HepG2 (cell line): ENCODE measurements at regions not wholly inside any gene's neighbourhood (a gene's known extent, or its start where the extent isn't known, plus 50 kb on each side); places are given as distances from the start of the nearest gene placed in this dataset.

Experiments used
- ATAC-seq: fragments of 200-7000 bp; cut with Tn5 transposase; 3 replicates; pipeline ENCODE4 v1.9.1; 2020; ENCODE audit warnings: mild to moderate bottlenecking, moderate library complexity
- BruUV-seq: library from RNA; stranded (reverse); fragments of 400-500 nt; replicated peaks from 2 replicates; lab custom pipeline; 2021; lab: Mats Ljungman, UMichigan
- CTCF ChIA-PET: fragments of 300-600 bp; formaldehyde crosslinking; extraction: SDS; loops from one replicate; lab custom pipeline; 2021; ENCODE audit warnings: low total read pairs, inconsistent platforms, low intra/inter-chr PET ratio; lab: Yijun Ruan, JAX
- POLR2A ChIA-PET: fragments of 350-600 bp; sonication (Branson Sonifier 250); formaldehyde crosslinking; loops from one replicate; lab custom pipeline; 2020; ENCODE audit warnings: antibody characterized with exemption, inconsistent platforms; lab: Yijun Ruan, JAX
- DNase-seq: peaks from one replicate; pipeline ENCODE4 v3.0.0-alpha.2; 2015; ENCODE audit warnings: low spot score
- FAIRE-seq: peaks from 3 replicates; lab custom pipeline; 2011; peaks lifted over from hg19 to GRCh38; lab: Jason Lieb, UNC
- H2AFZ ChIP-seq: one replicate; pipeline ENCODE4 v1.6.1; 2011; ENCODE audit warnings: low read length, inconsistent platforms
- H3K27ac ChIP-seq: fragments of 300-600 bp; 3 replicates; pipeline ENCODE4 v1.8.0; 2011; ENCODE audit warnings: mixed run types, mild to moderate bottlenecking, mixed read lengths, low read length, inconsistent platforms; ENCODE audit not compliant: insufficient read depth; ENCODE audit errors: extremely low read length
- H3K27me3 ChIP-seq, 2 experiments: fragments of 200-600 bp in 1 of 2; 2 replicates in 1 of 2; 3 replicates in 1 of 2; pipeline versions ENCODE4 v1.6.0 to v1.8.0; 2011; ENCODE audit warnings: low read length in 2 of 2, mild to moderate bottlenecking in 2 of 2, moderate library complexity in 2 of 2, inconsistent platforms in 1 of 2; ENCODE audit not compliant: insufficient read depth in 2 of 2, control insufficient read depth in 1 of 2
- H3K36me3 ChIP-seq, 2 experiments: fragments of 200-600 bp in 1 of 2; replicated peaks in 1 of 2; 2 replicates in 1 of 2; 3 replicates in 1 of 2; pipeline versions ENCODE4 v1.5.1 to v1.8.0; 2011; ENCODE audit warnings: low read length in 2 of 2, inconsistent platforms in 1 of 2; ENCODE audit not compliant: insufficient read depth in 2 of 2, control insufficient read depth in 1 of 2
- H3K4me1 ChIP-seq: 2 replicates; pipeline ENCODE4 v1.5.1; 2012; ENCODE audit warnings: low read length, inconsistent platforms; ENCODE audit not compliant: insufficient read depth
- H3K4me2 ChIP-seq: 2 replicates; pipeline ENCODE4 v1.6.0; 2011; ENCODE audit warnings: low read depth, low read length, inconsistent platforms
- H3K4me3 ChIP-seq, 3 experiments: fragments of 200-600 bp in 1 of 3; sonication (generic), shearing (Covaris generic) in 1 of 3; replicated peaks in 1 of 3; 2 replicates each; pipeline ENCODE4 v1.5.1; 2011 to 2016; ENCODE audit warnings: low read length in 3 of 3, inconsistent platforms in 2 of 3, low read depth in 2 of 3, mild to moderate bottlenecking in 2 of 3, control low read depth in 1 of 3, mixed read lengths in 1 of 3; ENCODE audit not compliant: insufficient read depth in 1 of 3
- H3K79me2 ChIP-seq: one replicate; pipeline ENCODE4 v1.6.1; 2011; ENCODE audit warnings: low read length, inconsistent platforms; ENCODE audit not compliant: insufficient read depth
- H3K9ac ChIP-seq: 2 replicates; pipeline ENCODE4 v1.6.0; 2011; ENCODE audit warnings: mild to moderate bottlenecking, low read depth, low read length, inconsistent platforms; ENCODE audit not compliant: insufficient read depth
- H3K9me3 ChIP-seq: 2 replicates; pipeline ENCODE4 v1.5.1; 2012; ENCODE audit warnings: mild to moderate bottlenecking, low read length
- H4K20me1 ChIP-seq: 2 replicates; pipeline ENCODE4 v1.6.0; 2011; ENCODE audit warnings: inconsistent platforms, mild to moderate bottlenecking, low read length, moderate library complexity; ENCODE audit not compliant: insufficient read depth
- FOXA1 ChIP-seq, 2 experiments: fragments of 450-650 bp in 1 of 2; sonication (generic) in 1 of 2; formaldehyde crosslinking in 1 of 2; IDR thresholded peaks; 2 replicates each; pipeline versions ENCODE4 v1.4.0 to v1.6.1; 2016 to 2020; ENCODE audit warnings: missing genetic modification reagents in 1 of 2
- HOXA9 ChIP-seq: sonication (generic); formaldehyde crosslinking; IDR thresholded peaks from 2 replicates; pipeline ENCODE4 v1.8.1; 2022; ENCODE audit warnings: missing genetic modification reagents, mild to moderate bottlenecking, moderate library complexity, borderline replicate concordance
- JUND ChIP-seq: sonication (generic); formaldehyde crosslinking; IDR thresholded peaks from 2 replicates; pipeline ENCODE4 v1.8.0; 2022; ENCODE audit warnings: mild to moderate bottlenecking, missing genetic modification reagents
- MED8 ChIP-seq: sonication (generic); formaldehyde crosslinking; IDR thresholded peaks from 2 replicates; pipeline ENCODE4 v1.8.1; 2023; ENCODE audit warnings: mild to moderate bottlenecking, missing genetic modification reagents; ENCODE audit not compliant: insufficient replicate concordance
- PRMT3 ChIP-seq: sonication (generic); formaldehyde crosslinking; IDR thresholded peaks from 2 replicates; pipeline ENCODE4 v1.8.1; 2022; ENCODE audit warnings: low read depth, mild to moderate bottlenecking, moderate library complexity, missing genetic modification reagents, borderline replicate concordance
- ZNF367 ChIP-seq: sonication (generic); formaldehyde crosslinking; IDR thresholded peaks from 2 replicates; pipeline ENCODE4 v1.4.0; 2020; ENCODE audit warnings: missing genetic modification reagents, borderline replicate concordance
- ZNF670 ChIP-seq: sonication (generic); formaldehyde crosslinking; IDR thresholded peaks from 2 replicates; pipeline ENCODE4 v1.8.0; 2022; ENCODE audit warnings: mild to moderate bottlenecking, missing genetic modification reagents, borderline replicate concordance
- ZNF747 ChIP-seq: sonication (generic); formaldehyde crosslinking; IDR thresholded peaks from 2 replicates; pipeline ENCODE4 v1.8.1; 2023; ENCODE audit warnings: missing genetic modification reagents, mild to moderate bottlenecking, borderline replicate concordance
- ZNF775 ChIP-seq: sonication (generic); formaldehyde crosslinking; IDR thresholded peaks from 2 replicates; pipeline ENCODE4 v1.4.0; 2020; ENCODE audit warnings: missing genetic modification reagents, mild to moderate bottlenecking, moderate library complexity, borderline replicate concordance
- in situ Hi-C: cut with HindIII; loops from 2 replicates; pipeline ENCODE4 v1.10.0; 2017; ENCODE audit warnings: low pct_unique_long_range_greater_than_20kb; ENCODE audit not compliant: extremely low pct_ligation_motif_present
- intact Hi-C: fragments of 100-400 bp; cut with micrococcal nuclease; formaldehyde crosslinking; loops from one replicate; pipeline ENCODE4 v1.10.0; 2022; ENCODE audit not compliant: unreplicated experiment
- TF ChIP-seq, protein P1 (sequence below): sonication (generic); formaldehyde crosslinking; IDR thresholded peaks from 2 replicates; pipeline ENCODE4 v1.4.0; 2020; ENCODE audit warnings: missing genetic modification reagents, borderline replicate concordance
- TF ChIP-seq, protein P2 (sequence below): sonication (generic); formaldehyde crosslinking; IDR thresholded peaks from 2 replicates; pipeline ENCODE4 v1.9.0; 2021; ENCODE audit warnings: mild to moderate bottlenecking, missing genetic modification reagents

DNA sequence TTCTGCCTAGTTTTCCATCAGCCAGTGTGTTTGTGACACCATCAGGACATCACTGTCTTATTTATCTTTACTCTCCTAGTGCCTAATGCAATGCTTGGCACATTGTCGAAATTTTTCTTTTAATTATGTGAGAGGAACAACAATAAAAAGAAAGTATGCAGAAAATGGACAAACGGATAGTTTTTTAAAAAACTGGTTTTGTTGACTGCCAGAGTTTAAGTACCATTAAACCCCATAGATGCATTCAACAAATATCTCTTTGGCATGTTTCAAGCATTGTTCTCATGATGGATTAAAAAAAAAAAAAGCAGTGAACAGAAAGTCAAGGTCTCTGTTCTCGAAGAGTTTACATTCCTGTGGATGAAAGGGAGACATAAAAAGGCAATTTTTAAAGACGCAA lies 398.4 kb downstream of the PPP3CA start (continued):
- TF ChIP-seq, protein P1, sequence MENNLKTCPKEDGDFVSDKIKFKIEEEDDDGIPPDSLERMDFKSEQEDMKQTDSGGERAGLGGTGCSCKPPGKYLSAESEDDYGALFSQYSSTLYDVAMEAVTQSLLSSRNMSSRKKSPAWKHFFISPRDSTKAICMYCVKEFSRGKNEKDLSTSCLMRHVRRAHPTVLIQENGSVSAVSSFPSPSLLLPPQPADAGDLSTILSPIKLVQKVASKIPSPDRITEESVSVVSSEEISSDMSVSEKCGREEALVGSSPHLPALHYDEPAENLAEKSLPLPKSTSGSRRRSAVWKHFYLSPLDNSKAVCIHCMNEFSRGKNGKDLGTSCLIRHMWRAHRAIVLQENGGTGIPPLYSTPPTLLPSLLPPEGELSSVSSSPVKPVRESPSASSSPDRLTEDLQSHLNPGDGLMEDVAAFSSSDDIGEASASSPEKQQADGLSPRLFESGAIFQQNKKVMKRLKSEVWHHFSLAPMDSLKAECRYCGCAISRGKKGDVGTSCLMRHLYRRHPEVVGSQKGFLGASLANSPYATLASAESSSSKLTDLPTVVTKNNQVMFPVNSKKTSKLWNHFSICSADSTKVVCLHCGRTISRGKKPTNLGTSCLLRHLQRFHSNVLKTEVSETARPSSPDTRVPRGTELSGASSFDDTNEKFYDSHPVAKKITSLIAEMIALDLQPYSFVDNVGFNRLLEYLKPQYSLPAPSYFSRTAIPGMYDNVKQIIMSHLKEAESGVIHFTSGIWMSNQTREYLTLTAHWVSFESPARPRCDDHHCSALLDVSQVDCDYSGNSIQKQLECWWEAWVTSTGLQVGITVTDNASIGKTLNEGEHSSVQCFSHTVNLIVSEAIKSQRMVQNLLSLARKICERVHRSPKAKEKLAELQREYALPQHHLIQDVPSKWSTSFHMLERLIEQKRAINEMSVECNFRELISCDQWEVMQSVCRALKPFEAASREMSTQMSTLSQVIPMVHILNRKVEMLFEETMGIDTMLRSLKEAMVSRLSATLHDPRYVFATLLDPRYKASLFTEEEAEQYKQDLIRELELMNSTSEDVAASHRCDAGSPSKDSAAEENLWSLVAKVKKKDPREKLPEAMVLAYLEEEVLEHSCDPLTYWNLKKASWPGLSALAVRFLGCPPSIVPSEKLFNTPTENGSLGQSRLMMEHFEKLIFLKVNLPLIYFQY (CRISPR knock-in tag): no peak

DNA sequence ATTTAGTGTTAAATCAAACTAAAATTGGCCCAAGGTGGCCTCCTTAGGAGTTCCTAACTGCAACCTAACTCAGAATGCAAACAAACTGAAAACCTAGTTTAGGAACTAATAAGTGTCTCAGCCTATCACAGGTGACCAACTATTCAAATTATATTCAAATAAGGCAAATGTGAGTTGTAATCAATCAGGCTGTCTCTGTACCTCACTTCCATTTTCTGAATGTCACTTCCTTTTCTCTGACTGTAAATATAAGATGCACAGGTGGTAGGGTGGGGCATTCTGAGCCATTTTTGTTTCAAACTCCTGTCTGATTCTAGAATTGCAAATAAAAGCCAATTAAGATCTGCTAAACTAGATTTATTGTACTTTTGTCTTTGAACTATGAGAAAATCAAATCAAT lies 401.5 kb downstream of the PPP3CA start:
- H3K79me2 ChIP-seq: no peaks in the 10 kb centered on the region
- POLR2A ChIA-PET: no interaction called here
- no peaks in the 10 kb centered on the region for H3K27me3 ChIP-seq
- 0 out of 2 replicates have a peak, but pooled peaks cover 5% of the 10 kb centered on the region for H3K9me3 ChIP-seq
- in situ Hi-C loops (no loop called here), intact Hi-C loops (no loop called here)
- H4K20me1 ChIP-seq: no peaks in the 10 kb centered on the region
- ATAC-seq: no peak
- BruUV-seq: no TSS peak
- H3K4me2 ChIP-seq: no peak overlapping the region
- H2AFZ ChIP-seq: no peak overlapping the region
- H3K9ac ChIP-seq: no peak overlapping the region
- no peaks in the 10 kb centered on the region for H3K4me1 ChIP-seq
- DNase-seq: no peak
- no peak for TF ChIP-seq ZNF747 (CRISPR knock-in tag)
- no peak for TF ChIP-seq JUND (CRISPR knock-in tag)
- TF ChIP-seq ZNF775: no peak
- TF ChIP-seq ZNF367 (CRISPR knock-in tag): no peak
- TF ChIP-seq HOXA9 (CRISPR knock-in tag): no peak
- TF ChIP-seq FOXA1 (IDR thresholded peaks at IDR 0.05): no peak
- no peak for TF ChIP-seq FOXA1 (CRISPR knock-in tag; IDR thresholded peaks at IDR 0.05)
- no peak for TF ChIP-seq MED8
- TF ChIP-seq ZNF670 (CRISPR knock-in tag): no peak
- TF ChIP-seq, protein P2, sequence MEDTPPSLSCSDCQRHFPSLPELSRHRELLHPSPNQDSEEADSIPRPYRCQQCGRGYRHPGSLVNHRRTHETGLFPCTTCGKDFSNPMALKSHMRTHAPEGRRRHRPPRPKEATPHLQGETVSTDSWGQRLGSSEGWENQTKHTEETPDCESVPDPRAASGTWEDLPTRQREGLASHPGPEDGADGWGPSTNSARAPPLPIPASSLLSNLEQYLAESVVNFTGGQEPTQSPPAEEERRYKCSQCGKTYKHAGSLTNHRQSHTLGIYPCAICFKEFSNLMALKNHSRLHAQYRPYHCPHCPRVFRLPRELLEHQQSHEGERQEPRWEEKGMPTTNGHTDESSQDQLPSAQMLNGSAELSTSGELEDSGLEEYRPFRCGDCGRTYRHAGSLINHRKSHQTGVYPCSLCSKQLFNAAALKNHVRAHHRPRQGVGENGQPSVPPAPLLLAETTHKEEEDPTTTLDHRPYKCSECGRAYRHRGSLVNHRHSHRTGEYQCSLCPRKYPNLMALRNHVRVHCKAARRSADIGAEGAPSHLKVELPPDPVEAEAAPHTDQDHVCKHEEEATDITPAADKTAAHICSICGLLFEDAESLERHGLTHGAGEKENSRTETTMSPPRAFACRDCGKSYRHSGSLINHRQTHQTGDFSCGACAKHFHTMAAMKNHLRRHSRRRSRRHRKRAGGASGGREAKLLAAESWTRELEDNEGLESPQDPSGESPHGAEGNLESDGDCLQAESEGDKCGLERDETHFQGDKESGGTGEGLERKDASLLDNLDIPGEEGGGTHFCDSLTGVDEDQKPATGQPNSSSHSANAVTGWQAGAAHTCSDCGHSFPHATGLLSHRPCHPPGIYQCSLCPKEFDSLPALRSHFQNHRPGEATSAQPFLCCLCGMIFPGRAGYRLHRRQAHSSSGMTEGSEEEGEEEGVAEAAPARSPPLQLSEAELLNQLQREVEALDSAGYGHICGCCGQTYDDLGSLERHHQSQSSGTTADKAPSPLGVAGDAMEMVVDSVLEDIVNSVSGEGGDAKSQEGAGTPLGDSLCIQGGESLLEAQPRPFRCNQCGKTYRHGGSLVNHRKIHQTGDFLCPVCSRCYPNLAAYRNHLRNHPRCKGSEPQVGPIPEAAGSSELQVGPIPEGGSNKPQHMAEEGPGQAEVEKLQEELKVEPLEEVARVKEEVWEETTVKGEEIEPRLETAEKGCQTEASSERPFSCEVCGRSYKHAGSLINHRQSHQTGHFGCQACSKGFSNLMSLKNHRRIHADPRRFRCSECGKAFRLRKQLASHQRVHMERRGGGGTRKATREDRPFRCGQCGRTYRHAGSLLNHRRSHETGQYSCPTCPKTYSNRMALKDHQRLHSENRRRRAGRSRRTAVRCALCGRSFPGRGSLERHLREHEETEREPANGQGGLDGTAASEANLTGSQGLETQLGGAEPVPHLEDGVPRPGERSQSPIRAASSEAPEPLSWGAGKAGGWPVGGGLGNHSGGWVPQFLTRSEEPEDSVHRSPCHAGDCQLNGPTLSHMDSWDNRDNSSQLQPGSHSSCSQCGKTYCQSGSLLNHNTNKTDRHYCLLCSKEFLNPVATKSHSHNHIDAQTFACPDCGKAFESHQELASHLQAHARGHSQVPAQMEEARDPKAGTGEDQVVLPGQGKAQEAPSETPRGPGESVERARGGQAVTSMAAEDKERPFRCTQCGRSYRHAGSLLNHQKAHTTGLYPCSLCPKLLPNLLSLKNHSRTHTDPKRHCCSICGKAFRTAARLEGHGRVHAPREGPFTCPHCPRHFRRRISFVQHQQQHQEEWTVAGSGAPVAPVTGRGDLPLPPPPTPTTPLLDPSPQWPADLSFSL: no peak
- no peak for TF ChIP-seq PRMT3
- TF ChIP-seq, all 625 proteins: peak for 0
- Histone ChIP-seq H3K27ac (no peak overlapping the region), H3K4me3 (no peak overlapping the region), H3K36me3 (no peaks in the 10 kb centered on the region)
- no peak for FAIRE-seq
- CTCF ChIA-PET: no interaction called here
